ENCODE measurements at regions not wholly inside any gene's neighbourhood (a gene's known extent, or its start where the extent isn't known, plus 50 kb on each side); places are given as distances from the start of the nearest gene placed in this dataset.

DNA sequence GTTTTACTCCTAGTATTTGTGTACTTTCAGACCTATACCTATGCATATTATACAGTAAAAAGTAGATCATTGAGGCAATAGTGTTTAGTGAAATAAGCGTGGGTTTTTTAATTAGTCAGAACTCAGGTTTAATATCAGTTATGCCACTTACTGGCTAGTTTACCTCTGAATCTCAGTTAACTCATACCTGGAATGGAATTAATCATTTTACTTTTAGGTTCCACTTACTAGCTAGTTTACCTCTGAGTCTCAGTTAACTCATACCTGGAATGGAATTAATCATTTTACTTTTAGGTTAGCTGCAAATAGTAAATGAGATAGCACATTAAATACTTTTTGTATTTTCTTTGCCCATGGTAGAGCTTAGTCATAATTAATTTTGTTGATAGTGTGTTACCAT lies 475.7 kb downstream of the CCER1 start:
- TF ChIP-seq POLR2AphosphoS5 (IDR thresholded peaks at IDR 0.05; ENCODE audit: borderline replicate concordance, low read depth, low read length) (no peak), EZH2 (IDR thresholded peaks at IDR 0.05) (no peak), FOXP2 (optimal IDR thresholded peaks at IDR 0.05; ENCODE audit: control extremely low read depth, extremely low read length, insufficient read depth) (no peak)
